ENCODE measurements at regions not wholly inside any gene's neighbourhood (a gene's known extent, or its start where the extent isn't known, plus 50 kb on each side); places are given as distances from the start of the nearest gene placed in this dataset.

- Histone ChIP-seq H3K36me3 (no peaks in the 10 kb centered on the region), H3K27ac (no peak overlapping the region), H3K9ac (ENCODE audit: low read depth in 2 of 2, low read length in 2 of 2) (no peak overlapping the region), H3K4me3 (no peak overlapping the region), H3K9me3 (no peaks in the 10 kb centered on the region), H3K4me1 (peaks cover 8% of the 10 kb centered on the region), H3K27me3 (no peaks in the 10 kb centered on the region)
- intact Hi-C loops (cut with DNase I), result no loop called here
- no peak for DNase-seq
- no peak for TF ChIP-seq CTCF (IDR thresholded peaks at IDR 0.05)
Measured at GRCh38 chr10:121069061-121069850, 218.1 kb downstream of the WDR11 start.

GRCh38 chr10:121070275-121071070 lies 219.3 kb downstream of the WDR11 start:
- DNase-seq, result peak; percentile 60
- peak overlapping the region; percentile 31 for H3K27ac ChIP-seq

GRCh38 chr10:121071901-121072300 lies 220.7 kb downstream of the WDR11 start:
- Histone ChIP-seq H3K4me3 (no peak overlapping the region), H3K36me3 (no peaks in the 10 kb centered on the region), H3K27me3 (no peaks in the 10 kb centered on the region), H3K9me3 (no peaks in the 10 kb centered on the region), H3K27ac (no peak overlapping the region), H3K9ac (ENCODE audit: low read depth in 2 of 2, low read length in 2 of 2) (no peak overlapping the region), H3K4me1 (peaks cover 8% of the 10 kb centered on the region)
- no peak for TF ChIP-seq CTCF (IDR thresholded peaks at IDR 0.05)
- intact Hi-C loops (cut with DNase I), result loop anchor here (10.0 kb wide), 1 partner anchor 533 kb away; no protein-coding TSS in a partner anchor
- no peak for DNase-seq

More at GRCh38 chr10:121070275-121071070, 219.3 kb downstream of the WDR11 start:
- Histone ChIP-seq H3K36me3 (no peaks in the 10 kb centered on the region), H3K9me3 (no peaks in the 10 kb centered on the region), H3K4me1 (peaks cover 8% of the 10 kb centered on the region), H3K9ac (ENCODE audit: low read depth in 2 of 2, low read length in 2 of 2) (peak overlapping the region in 1 of 2 donors; percentile 38), H3K4me3 (no peak overlapping the region), H3K27me3 (no peaks in the 10 kb centered on the region)
- intact Hi-C loops (cut with DNase I), result loop anchor here (10.0 kb wide), 1 partner anchor 534 kb away; no protein-coding TSS in a partner anchor
- TF ChIP-seq CTCF (IDR thresholded peaks at IDR 0.05), result peak; percentile 60

- no peak overlapping the region for H3K9ac ChIP-seq (ENCODE audit: low read depth in 2 of 2, low read length in 2 of 2)
- no peaks in the 10 kb centered on the region for H3K9me3 ChIP-seq
- TF ChIP-seq CTCF (IDR thresholded peaks at IDR 0.05), result no peak
- no peak overlapping the region for H3K4me3 ChIP-seq
- H3K36me3 ChIP-seq, result no peaks in the 10 kb centered on the region
- no peak for DNase-seq
- peaks cover 8% of the 10 kb centered on the region for H3K4me1 ChIP-seq
- no peaks in the 10 kb centered on the region for H3K27me3 ChIP-seq
- H3K27ac ChIP-seq, result no peak overlapping the region
- intact Hi-C loops (cut with DNase I), result loop anchor here (10.0 kb wide), 1 partner anchor 531 kb away; no protein-coding TSS in a partner anchor
Measured at GRCh38 chr10:121073728-121074127, 222.6 kb downstream of the WDR11 start.
